HG02759 (cell line): ENCODE measurements at regions not wholly inside any gene's neighbourhood (a gene's known extent, or its start where the extent isn't known, plus 50 kb on each side); places are given as distances from the start of the nearest gene placed in this dataset.
"Not testable (repeated sequence)": the region's sequence is repeated elsewhere in the genome, so short reads cannot be mapped to it uniquely, and the experiment has no call there.

Source experiments
- ATAC-seq: cut with Tn5 transposase; IDR thresholded peaks from one replicate; pipeline ENCODE4 v1.9.1; 2021; ENCODE audit warnings: mild to moderate bottlenecking, moderate library complexity; ENCODE audit not compliant: unreplicated experiment

- not testable (repeated sequence) for ATAC-seq
Measured at GRCh38 chr19:28545397-28545796, 667.6 kb downstream of the UQCRFS1 start.

DNA sequence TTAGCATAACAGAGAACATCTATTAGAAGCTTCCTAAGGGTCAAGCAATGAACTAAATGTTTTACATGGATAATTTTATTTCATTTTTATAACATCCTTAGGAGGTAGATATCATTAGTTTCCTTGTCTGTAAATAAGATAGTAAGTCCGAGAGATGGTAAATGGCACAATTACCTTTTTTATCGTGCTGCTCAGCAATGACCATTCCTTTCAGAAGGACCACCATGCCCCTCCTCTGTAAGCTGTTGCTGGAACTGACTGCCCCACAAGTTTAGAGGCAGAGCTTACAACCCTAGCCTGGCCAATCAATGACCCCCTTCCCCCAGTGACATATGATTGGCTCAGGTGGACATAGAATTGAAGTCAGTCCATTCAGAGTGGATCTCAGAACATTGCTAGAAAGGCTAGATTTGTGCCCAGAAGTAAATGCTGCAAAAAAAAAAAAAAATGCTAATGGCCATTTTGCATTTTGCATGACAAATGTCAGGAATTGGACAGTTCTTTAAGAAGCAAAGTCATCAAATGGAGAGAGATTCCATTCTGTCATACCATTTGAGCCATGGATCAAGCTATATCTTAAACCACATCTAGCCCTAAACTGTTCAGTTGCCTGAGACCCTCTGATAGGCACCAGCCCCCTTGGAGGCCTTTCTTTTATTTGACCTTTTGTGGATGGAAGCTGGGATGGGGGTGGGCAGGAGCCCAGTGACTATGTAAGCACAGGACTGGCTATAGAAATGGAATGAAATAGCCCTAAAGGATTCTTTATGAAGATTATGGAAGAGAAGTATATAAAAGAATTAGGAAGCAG lies 668.3 kb downstream of the UQCRFS1 start:
- ATAC-seq: no peak

DNA sequence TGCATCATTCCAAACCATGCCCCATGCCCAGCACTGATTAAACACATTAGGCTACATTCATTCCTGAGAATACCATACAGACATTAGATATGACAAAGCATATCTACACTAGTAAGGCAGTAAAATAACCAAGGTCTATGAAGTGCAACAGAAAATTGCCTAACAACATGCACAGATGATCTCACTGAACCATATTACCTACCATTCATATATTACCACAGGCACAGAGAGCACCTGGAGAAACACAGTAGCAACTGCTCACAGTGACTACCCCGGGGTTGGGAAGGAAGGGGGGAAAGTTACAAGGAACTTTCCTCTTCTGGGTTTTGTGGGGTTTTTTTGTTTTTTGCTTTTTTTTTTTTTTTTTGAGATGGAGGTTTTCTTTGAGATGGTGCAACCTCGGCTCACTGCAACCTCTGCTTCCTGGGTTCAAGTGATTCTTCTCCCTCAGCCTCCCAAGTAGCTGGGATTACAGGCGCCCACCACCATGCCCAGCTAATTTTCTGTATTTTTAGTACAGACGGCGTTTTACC lies 669.6 kb downstream of the UQCRFS1 start:
- no peak for ATAC-seq

DNA sequence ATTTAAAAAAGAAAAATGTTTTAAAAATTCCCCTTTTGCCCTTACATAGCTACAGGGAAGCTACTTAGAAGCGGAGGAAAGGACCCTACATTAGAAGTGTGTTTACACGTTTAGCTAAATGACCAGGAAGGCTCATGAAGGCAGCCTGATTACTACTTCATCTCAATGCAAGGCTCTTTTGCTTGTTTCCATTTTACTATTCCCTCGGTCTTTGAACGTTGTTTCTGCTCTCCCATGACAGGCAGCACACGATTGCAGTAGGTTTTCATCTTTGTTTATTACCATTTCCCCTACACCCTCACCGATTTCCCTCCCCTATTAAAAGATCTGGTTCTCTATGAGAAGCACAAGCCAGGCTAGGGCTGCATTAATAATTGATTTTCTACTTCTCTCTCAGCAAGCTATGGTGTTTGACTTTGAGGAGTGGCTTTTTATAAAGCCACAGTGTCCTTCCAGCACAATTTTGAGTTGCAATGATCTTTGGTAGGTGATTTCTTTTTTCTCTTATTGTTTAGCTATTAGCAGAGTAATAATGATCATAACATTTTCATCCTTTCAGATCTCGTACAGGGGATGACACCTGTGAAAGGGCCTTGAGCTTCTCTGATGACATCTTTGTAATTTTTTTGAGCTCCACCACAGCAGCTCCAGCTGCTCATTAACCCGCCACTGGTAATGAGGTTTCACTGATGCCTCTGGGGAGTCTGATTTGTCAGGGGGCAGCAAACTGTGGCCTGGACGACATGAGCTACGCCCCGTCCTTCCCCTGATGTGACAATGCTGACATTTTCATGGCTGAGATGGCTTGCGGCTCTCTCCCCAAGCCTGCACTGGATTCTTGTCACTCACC lies 670.3 kb downstream of the UQCRFS1 start:
- no peak for ATAC-seq

DNA sequence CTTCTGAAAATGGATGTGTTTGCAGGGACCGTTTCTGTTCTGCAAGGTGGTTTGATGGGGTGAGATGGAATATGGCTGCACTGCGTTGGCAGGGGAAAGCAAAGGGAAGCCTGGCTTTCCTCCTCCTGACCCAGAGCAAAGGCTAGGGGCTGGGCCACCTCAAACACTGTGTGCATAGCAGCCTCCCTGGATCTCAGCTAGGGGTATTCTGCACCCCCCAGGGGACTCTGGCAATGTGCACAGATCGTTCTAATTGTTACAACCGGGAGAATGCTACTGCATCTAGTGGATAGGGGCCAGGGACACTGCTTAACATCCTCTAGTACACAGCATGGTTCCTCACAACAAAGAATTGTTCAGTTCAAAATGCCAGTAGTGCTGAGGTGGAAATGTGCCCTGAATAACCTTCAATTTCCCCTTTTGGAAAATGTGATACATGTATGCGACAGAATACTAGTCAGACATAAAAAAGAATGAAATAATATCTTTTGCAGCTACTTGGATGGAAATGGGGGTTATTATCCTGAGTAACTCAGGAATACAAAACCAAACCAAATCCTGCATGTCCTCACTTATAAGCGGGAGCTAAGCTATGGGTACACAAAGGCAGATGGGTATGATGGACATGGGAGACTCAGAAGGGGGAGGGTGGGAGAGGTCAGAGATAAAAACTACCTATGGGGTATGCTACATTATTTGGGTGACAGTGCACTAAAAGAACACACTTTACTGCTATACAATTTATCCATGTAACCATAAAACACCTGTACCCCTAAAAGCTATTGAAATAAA lies 671.2 kb downstream of the UQCRFS1 start:
- no peak for ATAC-seq

GRCh38 chr19:28541029-28541428 lies 671.9 kb downstream of the UQCRFS1 start:
- no peak for ATAC-seq

GRCh38 chr19:28540385-28540784 lies 672.6 kb downstream of the UQCRFS1 start:
- not testable (repeated sequence) for ATAC-seq

DNA sequence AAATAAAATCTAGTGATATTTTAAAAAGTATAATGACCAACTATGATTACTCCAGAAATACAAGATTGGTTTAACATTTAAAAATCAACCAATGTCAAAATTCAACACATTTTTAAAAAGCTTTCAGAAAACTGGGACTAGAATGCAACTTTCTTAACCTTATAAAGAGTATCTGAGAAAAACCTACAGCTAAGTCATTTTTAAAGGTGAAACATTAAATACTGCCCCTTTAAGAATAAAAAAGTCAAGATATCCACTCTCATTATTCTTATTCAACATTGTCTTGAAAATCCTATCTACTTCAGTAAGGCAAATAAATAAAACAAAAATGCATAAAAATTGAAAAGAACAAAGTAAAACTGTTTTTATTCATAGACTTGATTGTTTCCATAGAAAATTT lies 673.2 kb downstream of the UQCRFS1 start:
- no peak for ATAC-seq

GRCh38 chr19:28538579-28538978 lies 674.4 kb downstream of the UQCRFS1 start:
- ATAC-seq: not testable (repeated sequence)

DNA sequence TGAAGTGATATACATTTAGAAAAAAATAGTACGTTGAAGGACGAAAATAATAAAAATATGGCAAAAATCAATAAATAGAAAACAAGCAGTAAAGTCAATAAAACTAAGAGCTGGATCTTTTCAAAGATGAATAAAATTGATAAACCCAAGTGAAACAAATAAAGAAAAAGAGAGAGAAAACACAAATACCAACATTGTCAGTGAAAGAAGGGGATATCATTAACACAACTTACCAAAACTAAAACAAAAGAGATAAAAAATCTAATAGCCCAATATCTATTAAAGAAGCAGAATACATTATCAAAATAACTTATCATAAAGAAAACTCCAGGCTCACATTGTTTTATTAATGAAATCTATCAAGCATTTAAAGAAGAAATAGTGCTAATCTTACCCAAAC lies 675.1 kb downstream of the UQCRFS1 start:
- no peak for ATAC-seq

DNA sequence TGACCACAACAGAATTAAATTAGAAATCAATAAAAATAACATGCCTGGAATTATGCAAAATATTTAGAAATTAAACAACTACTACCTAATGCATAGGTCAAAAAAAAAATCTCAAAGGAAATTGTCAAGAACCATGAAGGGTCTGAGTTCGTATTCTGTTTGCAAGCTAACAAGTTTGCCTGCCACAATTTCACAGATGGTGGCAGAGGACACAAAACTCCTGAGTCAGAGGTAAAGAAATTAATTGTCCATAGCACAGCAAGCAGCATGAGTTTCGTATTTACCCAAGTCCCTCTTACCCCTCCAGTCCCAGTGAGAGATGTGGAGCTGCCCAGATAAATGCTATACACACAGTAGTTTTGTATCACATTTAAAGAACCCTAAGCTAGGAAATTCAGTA lies 675.9 kb downstream of the UQCRFS1 start:
- ATAC-seq: no peak

DNA sequence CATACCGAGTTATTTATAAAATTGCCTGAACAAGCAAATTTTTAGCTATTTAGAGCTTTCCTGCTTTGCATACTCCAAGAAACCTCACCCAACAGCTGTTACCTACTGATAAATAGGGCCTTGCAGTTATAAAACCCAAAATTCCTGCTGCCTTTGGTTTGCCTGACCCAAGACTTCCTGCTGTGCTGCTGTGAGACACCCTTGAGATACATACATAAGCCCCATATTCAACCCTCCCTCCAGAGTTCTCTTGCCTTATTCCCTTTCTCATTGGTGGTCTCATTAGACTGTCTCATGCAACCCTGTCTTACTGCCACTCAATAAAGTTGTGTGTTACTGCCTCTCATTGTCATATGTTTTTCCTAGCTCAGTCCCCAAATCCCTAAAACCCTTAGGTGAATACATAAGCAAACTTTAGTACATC lies 677.6 kb downstream of the UQCRFS1 start:
- ATAC-seq: no peak

DNA sequence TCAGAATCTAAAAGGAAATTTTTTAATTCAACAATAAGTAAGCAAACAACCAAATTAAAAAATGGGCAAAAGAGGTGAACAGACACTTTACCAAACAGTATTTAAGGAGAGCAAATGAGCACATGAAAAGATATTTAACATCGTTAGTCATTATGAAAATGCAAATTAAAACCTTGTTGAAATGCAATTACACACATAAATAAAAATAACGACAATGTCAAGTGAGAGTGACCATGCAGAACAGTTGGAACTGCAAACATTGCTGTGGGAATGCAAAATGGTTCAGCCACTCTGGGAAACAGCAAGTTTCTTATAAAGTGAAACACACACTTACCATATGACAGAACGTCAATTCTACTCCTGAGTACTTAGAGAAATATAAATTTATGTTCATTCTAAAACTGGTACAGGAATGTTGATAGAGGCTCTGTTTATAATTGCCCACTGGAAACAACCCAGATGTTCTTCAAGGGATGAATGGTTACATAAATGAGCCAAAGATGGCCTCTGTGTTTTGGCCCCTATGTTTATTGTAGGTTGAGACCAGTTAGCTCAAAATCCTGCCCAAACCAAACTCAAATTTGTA lies 678.1 kb downstream of the UQCRFS1 start:
- no peak for ATAC-seq

DNA sequence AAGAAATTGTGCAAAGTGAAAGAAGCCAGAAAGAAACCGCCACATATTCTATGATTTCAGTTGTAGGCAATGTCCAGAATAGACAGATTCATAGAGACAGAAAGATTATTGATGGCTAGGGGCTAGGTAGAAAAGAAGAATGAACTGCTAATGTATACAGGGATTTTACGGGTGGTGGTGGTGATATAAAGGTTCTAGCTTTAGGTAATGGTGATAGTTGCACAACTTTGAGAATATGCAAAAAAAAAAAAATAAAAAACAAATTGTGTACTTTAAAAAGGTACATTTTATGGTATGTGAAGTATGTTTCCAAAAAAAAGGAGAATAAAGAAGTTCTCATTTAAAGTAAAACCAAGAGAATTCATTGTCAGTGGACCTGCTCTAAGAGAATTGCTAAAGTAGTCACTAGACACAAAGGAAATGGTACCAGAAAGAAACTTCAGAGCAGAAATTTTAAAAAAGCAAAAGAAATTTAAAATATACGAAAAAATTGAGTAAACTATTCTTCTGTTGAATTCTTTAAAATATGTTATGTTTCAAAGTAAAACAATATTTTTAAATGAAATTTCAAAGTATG lies 680.1 kb downstream of the UQCRFS1 start:
- ATAC-seq: no peak

GRCh38 chr19:28531979-28532378 lies 681.0 kb downstream of the UQCRFS1 start:
- no peak for ATAC-seq

GRCh38 chr19:28530406-28531035 lies 682.4 kb downstream of the UQCRFS1 start:
- ATAC-seq: no peak

- ATAC-seq: no peak
Measured at GRCh38 chr19:28526038-28526437, 686.9 kb downstream of the UQCRFS1 start.

GRCh38 chr19:28523619-28524018 lies 689.3 kb downstream of the UQCRFS1 start:
- no peak for ATAC-seq

DNA sequence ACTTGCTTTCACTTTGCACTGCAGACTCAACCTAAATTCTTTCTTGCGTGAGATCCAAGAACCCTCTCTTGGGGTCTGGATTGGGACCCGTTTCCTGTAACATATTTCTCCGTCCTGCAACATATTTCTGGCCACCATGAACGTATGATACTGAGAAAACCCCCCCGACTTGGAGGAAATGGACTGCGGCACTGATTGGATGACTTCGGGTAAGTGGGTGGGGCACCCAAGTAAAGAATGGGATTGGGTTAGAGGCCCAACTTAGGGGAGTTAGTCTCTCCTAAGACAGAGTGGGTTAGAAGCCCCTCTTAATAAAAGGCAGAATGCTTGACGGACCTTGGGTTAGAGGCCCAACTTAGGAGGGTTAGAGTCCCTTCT lies 690.4 kb downstream of the UQCRFS1 start:
- ATAC-seq: no peak
